Kidney (tissue), 13 donors: ENCODE measurements at regions not wholly inside any gene's neighbourhood (a gene's known extent, or its start where the extent isn't known, plus 50 kb on each side); places are given as distances from the start of the nearest gene placed in this dataset.

Experiments used
- DNase-seq, 5 donors: peaks; one replicate each; pipeline ENCODE4 v3.0.0-alpha.2; 2013 to 2020
- FAIRE-seq: peaks from 2 replicates; lab custom pipeline; 2012; peaks lifted over from hg19 to GRCh38; lab: Jason Lieb, UNC
- H3K27ac ChIP-seq, 2 donors: one replicate each; pipeline ENCODE4 v1.7.0; 2013; ENCODE audit warnings: low read depth in 2 of 2, low read length in 2 of 2, inconsistent platforms in 1 of 2
- H3K27me3 ChIP-seq: one replicate; pipeline ENCODE4 v1.7.1; 2013; ENCODE audit warnings: low read length, inconsistent platforms; ENCODE audit not compliant: control insufficient read depth, insufficient read depth
- H3K36me3 ChIP-seq, 3 donors: one replicate each; pipeline versions ENCODE4 v1.7.0 to v1.7.1; 2013; ENCODE audit warnings: low read length in 3 of 3, control low read depth in 1 of 3, inconsistent platforms in 1 of 3; ENCODE audit not compliant: insufficient read depth in 3 of 3, control insufficient read depth in 2 of 3
- H3K4me1 ChIP-seq, 3 donors: one replicate each; pipeline versions ENCODE4 v1.7.0 to v1.7.1; 2013; ENCODE audit warnings: low read length in 3 of 3, inconsistent platforms in 1 of 3, low read depth in 1 of 3; ENCODE audit not compliant: control insufficient read depth in 2 of 3, insufficient read depth in 2 of 3
- H3K4me3 ChIP-seq, 3 donors: one replicate each; pipeline versions ENCODE4 v1.7.0 to v1.8.1; 2013; ENCODE audit warnings: low read length in 3 of 3, control low read depth in 1 of 3, inconsistent platforms in 1 of 3
- H3K9ac ChIP-seq, 3 donors: one replicate each; pipeline versions ENCODE4 v1.7.0 to v1.7.1; 2013; ENCODE audit warnings: low read length in 3 of 3, control low read depth in 1 of 3, inconsistent platforms in 1 of 3
- H3K9me3 ChIP-seq, 3 donors: one replicate each; pipeline versions ENCODE4 v1.7.0 to v1.7.1; 2013; ENCODE audit warnings: low read length in 3 of 3, control low read depth in 1 of 3, inconsistent platforms in 1 of 3; ENCODE audit not compliant: control insufficient read depth in 2 of 3, insufficient read depth in 1 of 3
- intact Hi-C: fragments of 100-400 bp; cut with DNase I; formaldehyde crosslinking; loops from one replicate; pipeline ENCODE4 v1.11.1; 2022
- TF ChIP-seq, protein P1 (sequence below): IDR thresholded peaks from 3 replicates; pipeline ENCODE4 v1.5.1; 2012; ENCODE audit warnings: mild to moderate bottlenecking, moderate library complexity, borderline replicate concordance; ENCODE audit not compliant: insufficient read depth; ENCODE audit errors: extremely low read depth
- donor health status: control.
- donor health status: control.
- donor health status: control.
- donor health status: control.
- donor health status: control.
- donor health status: DM: yes; HTN: yes; CAD: no.
- donor health status: Normal renal cell carcinoma (clear cell type).

DNA sequence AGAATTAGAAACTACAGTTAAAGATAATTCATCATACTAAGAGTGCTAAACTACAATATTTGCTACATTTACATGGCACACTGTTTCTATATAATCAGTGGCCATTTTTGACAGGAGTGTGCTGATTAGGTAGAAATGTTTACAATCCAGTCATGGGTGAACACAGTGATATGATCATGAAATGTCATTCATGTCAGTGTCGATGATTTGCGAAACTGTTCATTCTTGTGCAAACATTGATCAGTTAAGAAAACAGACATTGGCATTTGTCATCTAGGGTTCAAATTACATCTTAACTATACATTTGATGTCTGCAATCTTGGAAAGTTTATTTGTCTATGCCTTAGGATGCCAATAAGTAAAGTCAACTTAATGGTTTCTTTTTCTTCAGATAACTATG lies 474.9 kb downstream of the DOK5 start:
- intact Hi-C loops: no loop called here
- H3K4me1 ChIP-seq: no peaks in the 10 kb centered on the region

DNA sequence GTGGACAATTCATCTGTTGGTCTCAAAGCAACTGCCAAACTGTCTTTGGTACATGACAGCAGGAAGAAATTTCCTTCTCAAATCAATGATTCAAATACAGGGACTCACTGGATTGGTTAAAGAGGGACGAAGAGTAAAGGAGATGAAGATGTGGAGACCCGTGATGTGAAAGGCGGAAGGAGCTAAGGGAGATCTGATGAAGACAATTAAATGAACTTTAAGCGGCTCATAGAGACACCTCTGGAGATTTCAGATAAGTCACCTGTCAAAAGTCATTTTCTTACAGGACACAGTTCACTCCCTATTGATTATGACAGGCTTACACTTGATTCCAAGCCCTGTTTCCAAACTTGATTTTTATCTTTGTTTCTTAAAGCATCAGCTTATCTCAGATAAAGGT lies 466.3 kb downstream of the DOK5 start:
- H3K36me3 ChIP-seq: no peaks in the 10 kb centered on the region
- TF ChIP-seq, protein P1, sequence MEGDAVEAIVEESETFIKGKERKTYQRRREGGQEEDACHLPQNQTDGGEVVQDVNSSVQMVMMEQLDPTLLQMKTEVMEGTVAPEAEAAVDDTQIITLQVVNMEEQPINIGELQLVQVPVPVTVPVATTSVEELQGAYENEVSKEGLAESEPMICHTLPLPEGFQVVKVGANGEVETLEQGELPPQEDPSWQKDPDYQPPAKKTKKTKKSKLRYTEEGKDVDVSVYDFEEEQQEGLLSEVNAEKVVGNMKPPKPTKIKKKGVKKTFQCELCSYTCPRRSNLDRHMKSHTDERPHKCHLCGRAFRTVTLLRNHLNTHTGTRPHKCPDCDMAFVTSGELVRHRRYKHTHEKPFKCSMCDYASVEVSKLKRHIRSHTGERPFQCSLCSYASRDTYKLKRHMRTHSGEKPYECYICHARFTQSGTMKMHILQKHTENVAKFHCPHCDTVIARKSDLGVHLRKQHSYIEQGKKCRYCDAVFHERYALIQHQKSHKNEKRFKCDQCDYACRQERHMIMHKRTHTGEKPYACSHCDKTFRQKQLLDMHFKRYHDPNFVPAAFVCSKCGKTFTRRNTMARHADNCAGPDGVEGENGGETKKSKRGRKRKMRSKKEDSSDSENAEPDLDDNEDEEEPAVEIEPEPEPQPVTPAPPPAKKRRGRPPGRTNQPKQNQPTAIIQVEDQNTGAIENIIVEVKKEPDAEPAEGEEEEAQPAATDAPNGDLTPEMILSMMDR: no peak
- no peak for FAIRE-seq

More for the DNA sequence above, 474.9 kb downstream of the DOK5 start:
- no peaks in the 10 kb centered on the region for H3K27me3 ChIP-seq
- FAIRE-seq (no peak), DNase-seq (no peak)
- no peaks in the 10 kb centered on the region for H3K9me3 ChIP-seq
- no peaks in the 10 kb centered on the region for H3K36me3 ChIP-seq
- TF ChIP-seq, protein P1: no peak
- no peak overlapping the region for H3K27ac ChIP-seq
- H3K4me3 ChIP-seq: no peak overlapping the region
- no peak overlapping the region for H3K9ac ChIP-seq

DNA sequence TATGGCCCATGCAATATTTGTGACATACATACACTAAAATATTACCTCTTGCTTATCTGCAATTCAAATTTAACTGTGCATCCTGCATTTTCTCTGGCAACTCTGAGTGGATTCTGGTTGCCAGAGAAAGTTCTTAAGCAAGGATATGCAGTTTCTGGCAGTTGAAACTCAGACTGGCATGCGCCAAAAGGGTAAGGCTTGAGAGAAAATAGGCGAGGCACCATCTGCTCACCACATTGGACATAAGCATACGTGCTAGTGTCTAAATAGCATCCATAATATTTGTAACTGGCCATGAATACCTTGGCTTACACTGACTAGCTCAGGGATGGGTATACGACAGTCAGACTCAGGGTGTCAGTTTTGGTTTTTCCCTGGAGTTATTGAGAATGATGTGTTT lies 465.1 kb downstream of the DOK5 start:
- TF ChIP-seq, protein P1: no peak
- no peaks in the 10 kb centered on the region for H3K36me3 ChIP-seq
- FAIRE-seq (no peak), DNase-seq (no peak)
- H3K9me3 ChIP-seq: no peaks in the 10 kb centered on the region
- H3K4me3 ChIP-seq: no peak overlapping the region
- intact Hi-C loops: no loop called here
- no peaks in the 10 kb centered on the region for H3K27me3 ChIP-seq
- H3K9ac ChIP-seq: no peak overlapping the region
- no peaks in the 10 kb centered on the region for H3K4me1 ChIP-seq
- no peak overlapping the region for H3K27ac ChIP-seq

More for the DNA sequence above, 466.3 kb downstream of the DOK5 start:
- no peak overlapping the region for H3K9ac ChIP-seq
- H3K4me1 ChIP-seq: no peaks in the 10 kb centered on the region
- intact Hi-C loops: no loop called here
- DNase-seq: no peak
- no peak overlapping the region for H3K27ac ChIP-seq
- no peaks in the 10 kb centered on the region for H3K9me3 ChIP-seq
- H3K27me3 ChIP-seq: no peaks in the 10 kb centered on the region
- H3K4me3 ChIP-seq: no peak overlapping the region

DNA sequence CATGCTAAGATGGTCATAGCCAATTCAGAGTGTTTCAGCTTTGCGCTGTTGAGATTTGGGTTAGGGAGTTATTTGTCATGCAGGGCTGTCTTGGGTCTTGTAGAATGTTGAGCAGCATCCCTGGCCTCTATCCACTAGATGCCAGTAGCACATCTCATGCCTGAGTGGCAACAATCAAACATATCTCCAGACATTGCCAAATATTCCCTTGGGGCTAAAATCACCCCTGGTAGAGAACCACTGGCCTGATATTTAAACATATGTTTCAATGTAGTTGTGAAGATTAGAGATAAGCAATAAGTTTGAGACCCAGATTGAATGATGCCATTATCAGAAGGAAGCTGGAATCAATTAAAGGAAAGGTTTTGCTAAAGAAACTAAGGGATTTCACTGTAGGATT lies 463.3 kb downstream of the DOK5 start:
- intact Hi-C loops: no loop called here
- Histone ChIP-seq H3K27me3 (no peaks in the 10 kb centered on the region), H3K9ac (no peak overlapping the region), H3K4me3 (no peak overlapping the region), H3K36me3 (no peaks in the 10 kb centered on the region), H3K9me3 (no peaks in the 10 kb centered on the region), H3K27ac (no peak overlapping the region), H3K4me1 (no peaks in the 10 kb centered on the region)
- DNase-seq: peak in 1 of 5 donors; percentile 0
- FAIRE-seq: no peak
- TF ChIP-seq, protein P1: no peak
